Urinary bladder (tissue), 3 donors: ENCODE measurements at regions not wholly inside any gene's neighbourhood (a gene's known extent, or its start where the extent isn't known, plus 50 kb on each side); places are given as distances from the start of the nearest gene placed in this dataset.
"Not testable (repeated sequence)": the region's sequence is repeated elsewhere in the genome, so short reads cannot be mapped to it uniquely, and the experiment has no call there.

Experiments used
- DNase-seq: peaks from one replicate; pipeline ENCODE4 v3.0.0-alpha.2; 2015; ENCODE audit errors: extremely low spot score
- H3K27ac ChIP-seq: one replicate; pipeline ENCODE4 v1.5.1; 2013; ENCODE audit warnings: low read depth, mild to moderate bottlenecking, moderate library complexity
- H3K36me3 ChIP-seq: one replicate; pipeline ENCODE4 v1.6.1; 2013; ENCODE audit warnings: mild to moderate bottlenecking, moderate library complexity; ENCODE audit not compliant: insufficient read depth
- H3K4me1 ChIP-seq: one replicate; pipeline ENCODE4 v1.6.1; 2013; ENCODE audit warnings: mild to moderate bottlenecking, moderate library complexity; ENCODE audit not compliant: insufficient read depth
- H3K4me3 ChIP-seq: one replicate; pipeline ENCODE4 v1.5.1; 2013; ENCODE audit warnings: low read depth, low read length
- WGBS: extraction: QIAGEN DNeasy Blood & Tissue Kit; methylation state at CpG from one replicate; pipeline ENCODE4 v1.1.7; 2013; 5-methylcytosine and 5-hydroxymethylcytosine counted together
- donor health status: healthy with polysubstance abuse.
- donor health status: healthy.

- no peak for DNase-seq
- no peaks in the 10 kb centered on the region for H3K4me1 ChIP-seq
- no peak overlapping the region for H3K27ac ChIP-seq
- 100% methylated on average over 1 of the region's 1 CpG for WGBS
- no peak overlapping the region for H3K4me3 ChIP-seq
- H3K36me3 ChIP-seq, result no peaks in the 10 kb centered on the region
Observed at GRCh38 chrX:54615109-54615508, 85.1 kb downstream of the GNL3L start.

- 73% methylated on average over 3 of the region's 3 CpGs for WGBS
- Histone ChIP-seq H3K4me3 (no peak overlapping the region), H3K4me1 (no peaks in the 10 kb centered on the region), H3K27ac (no peak overlapping the region), H3K36me3 (no peaks in the 10 kb centered on the region)
- no peak for DNase-seq
Observed at GRCh38 chrX:54633641-54634040, 103.6 kb downstream of the GNL3L start.

- DNase-seq, result no peak
- Histone ChIP-seq H3K4me1 (no peaks in the 10 kb centered on the region), H3K36me3 (no peaks in the 10 kb centered on the region), H3K27ac (no peak overlapping the region), H3K4me3 (no peak overlapping the region)
- WGBS, result 33% methylated on average over 3 of the region's 3 CpGs
Observed at GRCh38 chrX:54639018-54639345, 109.0 kb downstream of the GNL3L start.

GRCh38 chrX:54639346-54640102 is 109.5 kb downstream of the GNL3L start:
- H3K27ac ChIP-seq, result peak overlapping the region; percentile 78
- no peaks in the 10 kb centered on the region for H3K4me1 ChIP-seq
- no peaks in the 10 kb centered on the region for H3K36me3 ChIP-seq
- under 1% methylated on average over 47 of the region's 47 CpGs for WGBS
- H3K4me3 ChIP-seq, result peak overlapping the region; percentile 16
- peak; percentile 92 for DNase-seq

- Histone ChIP-seq H3K4me1 (no peaks in the 10 kb centered on the region), H3K4me3 (no peak overlapping the region), H3K27ac (peak overlapping the region; percentile 78), H3K36me3 (no peaks in the 10 kb centered on the region)
- 38% methylated on average over 6 of the region's 6 CpGs for WGBS
- DNase-seq, result no peak
Observed at GRCh38 chrX:54640103-54640690, 110.2 kb downstream of the GNL3L start.

DNA sequence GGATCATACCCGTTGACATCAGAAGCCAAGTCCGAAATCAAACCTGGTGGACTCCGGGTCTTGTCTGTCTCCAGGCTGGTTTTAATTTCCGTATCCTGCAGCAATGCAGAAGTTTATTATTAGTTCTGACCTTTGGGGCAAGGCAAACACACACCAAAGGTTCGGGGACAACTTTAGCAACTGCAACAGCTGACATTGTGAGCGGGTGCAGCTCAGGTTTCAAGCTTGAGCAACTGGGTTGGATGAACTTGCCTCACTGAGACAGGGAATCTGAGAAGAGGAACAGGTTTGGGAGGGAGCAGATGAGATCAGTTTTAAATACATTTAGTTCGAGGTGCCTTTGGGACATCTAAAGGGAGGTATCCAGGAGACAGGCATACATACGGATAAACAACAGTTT is 110.7 kb downstream of the GNL3L start:
- no peaks in the 10 kb centered on the region for H3K36me3 ChIP-seq
- no peak overlapping the region for H3K4me3 ChIP-seq
- H3K27ac ChIP-seq, result no peak overlapping the region
- no peak for DNase-seq
- no peaks in the 10 kb centered on the region for H3K4me1 ChIP-seq
- 58% methylated on average over 8 of the region's 8 CpGs for WGBS

DNA sequence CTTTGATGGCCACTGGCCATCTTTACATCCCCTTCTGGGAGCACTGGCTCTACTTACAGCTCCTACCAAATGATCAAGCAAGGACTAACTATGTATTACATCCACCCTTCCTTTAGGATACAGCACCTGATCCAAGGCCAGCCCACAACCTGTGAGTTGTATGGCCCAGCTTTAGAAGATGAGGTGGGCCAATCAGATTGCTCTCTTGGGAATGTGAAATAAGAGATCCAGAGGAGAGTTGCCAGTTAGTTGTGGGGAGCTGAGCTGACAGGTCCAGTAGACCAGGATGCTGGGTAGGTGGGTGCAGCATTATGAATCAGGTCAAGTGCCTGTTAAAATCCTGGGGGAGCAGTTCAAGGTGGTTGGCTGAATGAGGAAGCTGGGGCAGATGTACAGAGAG is 111.5 kb downstream of the GNL3L start:
- H3K27ac ChIP-seq, result no peak overlapping the region
- no peak overlapping the region for H3K4me3 ChIP-seq
- H3K36me3 ChIP-seq, result no peaks in the 10 kb centered on the region
- no peaks in the 10 kb centered on the region for H3K4me1 ChIP-seq
- no peak for DNase-seq

DNA sequence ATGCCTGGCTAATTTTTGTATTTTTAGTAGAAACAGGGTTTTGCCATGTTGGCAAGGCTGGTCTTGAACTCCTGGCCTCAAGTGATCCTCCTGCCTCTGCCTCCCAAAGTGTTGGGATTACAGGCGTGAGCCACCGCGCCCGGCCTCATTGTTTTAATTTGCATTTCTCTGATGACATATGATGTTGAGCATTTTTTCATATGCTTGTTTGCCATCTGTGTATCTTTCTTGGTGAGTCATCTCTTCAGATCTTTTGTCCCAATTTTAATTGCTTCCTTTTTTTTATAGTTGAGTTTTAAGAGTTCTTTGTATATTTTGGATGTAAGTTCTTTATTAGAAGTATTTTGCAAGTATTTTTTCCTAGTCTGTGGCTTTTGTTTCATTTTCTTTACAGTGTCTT is 117.6 kb downstream of the GNL3L start:
- H3K36me3 ChIP-seq, H3K4me1 ChIP-seq, H3K4me3 ChIP-seq, DNase-seq, H3K27ac ChIP-seq: not testable (repeated sequence)
- WGBS, result 89% methylated on average over 4 of the region's 4 CpGs

DNA sequence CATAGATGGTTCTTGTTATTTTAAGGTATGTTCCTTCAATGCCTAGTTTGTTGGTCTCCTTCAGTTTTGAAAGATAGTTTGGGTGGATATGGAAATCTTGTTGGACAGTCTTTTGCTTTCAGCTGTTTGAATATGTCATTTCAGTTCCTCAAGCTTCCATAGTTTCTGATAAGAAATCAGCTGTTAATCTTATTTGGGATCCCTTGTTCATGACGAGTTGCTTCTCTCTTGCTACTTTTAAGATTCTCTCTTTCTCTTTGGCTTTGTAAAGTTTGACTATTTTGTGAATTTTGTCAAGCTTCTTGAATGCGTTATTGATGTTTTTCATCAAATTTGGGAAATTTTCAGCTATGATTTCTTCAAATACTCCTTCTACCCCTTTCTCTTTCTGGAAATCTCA is 129.5 kb downstream of the GNL3L start:
- H3K4me3 ChIP-seq, result no peak overlapping the region
- H3K4me1 ChIP-seq, result no peaks in the 10 kb centered on the region
- 78% methylated on average over 2 of the region's 2 CpGs for WGBS
- no peak overlapping the region for H3K27ac ChIP-seq
- DNase-seq, result no peak
- no peaks in the 10 kb centered on the region for H3K36me3 ChIP-seq

DNA sequence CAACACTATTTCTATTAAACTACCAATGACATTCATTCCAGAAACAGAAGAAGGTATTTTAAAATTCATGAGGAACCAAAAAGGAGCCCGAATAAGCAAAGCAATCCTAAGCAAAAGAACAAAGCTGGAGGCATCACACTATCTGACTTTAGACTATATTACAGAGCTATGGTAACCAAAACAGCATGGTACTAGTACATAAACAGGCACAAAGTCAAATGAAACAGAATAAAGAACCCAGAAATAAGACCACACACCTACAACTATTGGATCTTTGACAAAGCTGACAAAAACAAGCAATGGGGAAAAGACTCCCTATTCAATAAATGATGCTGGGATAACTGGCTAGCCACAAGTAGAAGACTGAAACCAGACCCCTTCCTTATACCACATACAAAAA is 122.3 kb downstream of the ITIH6 start:
- Histone ChIP-seq H3K4me3 (no peak overlapping the region), H3K36me3 (no peaks in the 10 kb centered on the region), H3K27ac (no peak overlapping the region), H3K4me1 (no peaks in the 10 kb centered on the region)
- WGBS, result 69% methylated on average over 1 of the region's 1 CpG
- no peak for DNase-seq

DNA sequence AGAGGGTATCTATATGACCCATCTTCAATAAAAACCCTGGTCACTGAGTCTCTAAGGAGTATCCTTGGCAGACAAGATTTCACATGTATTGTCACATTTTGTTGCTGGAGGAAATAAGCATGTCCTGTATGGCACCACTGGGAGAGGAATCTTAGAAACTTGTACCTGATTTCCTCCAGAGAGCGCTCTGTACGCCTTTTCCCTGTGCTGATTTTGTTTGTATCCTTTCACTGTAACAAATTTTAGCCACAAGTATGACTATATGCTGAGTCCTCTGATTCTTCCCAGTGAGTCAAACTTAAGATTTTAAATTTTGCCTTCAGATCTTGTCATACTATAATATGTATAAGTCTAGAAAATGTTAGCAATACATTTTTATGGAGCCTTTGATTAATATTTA is 102.8 kb downstream of the ITIH6 start:
- Histone ChIP-seq H3K4me3 (no peak overlapping the region), H3K27ac (no peak overlapping the region), H3K4me1 (no peaks in the 10 kb centered on the region), H3K36me3 (no peaks in the 10 kb centered on the region)
- DNase-seq, result no peak
- 26% methylated on average over 2 of the region's 2 CpGs for WGBS

GRCh38 chrX:54695816-54696487 is 102.1 kb downstream of the ITIH6 start:
- H3K4me1 ChIP-seq, result no peaks in the 10 kb centered on the region
- 31% methylated on average over 6 of the region's 6 CpGs for WGBS
- no peak overlapping the region for H3K27ac ChIP-seq
- no peak overlapping the region for H3K4me3 ChIP-seq
- no peak for DNase-seq
- H3K36me3 ChIP-seq, result no peaks in the 10 kb centered on the region
